CD4-positive, alpha-beta T cell treated with Interleukin-15 for 1 hour (primary cell): ENCODE measurements at regions not wholly inside any gene's neighbourhood (a gene's known extent, or its start where the extent isn't known, plus 50 kb on each side); places are given as distances from the start of the nearest gene placed in this dataset.
"Not testable (repeated sequence)": the region's sequence is repeated elsewhere in the genome, so short reads cannot be mapped to it uniquely, and the experiment has no call there.

Source experiments
- DNase-seq: peaks from one replicate; pipeline ENCODE4 v3.0.0-alpha.2; 2020

GRCh38 chr5:40111036-40111435 lies 568.7 kb upstream of the PTGER4 start:
- DNase-seq: not testable (repeated sequence)

- not testable (repeated sequence) for DNase-seq
Measured at GRCh38 chr5:40108764-40109390, 570.8 kb upstream of the PTGER4 start.

- not testable (repeated sequence) for DNase-seq
Measured at GRCh38 chr5:40107786-40108185, 571.9 kb upstream of the PTGER4 start.

DNA sequence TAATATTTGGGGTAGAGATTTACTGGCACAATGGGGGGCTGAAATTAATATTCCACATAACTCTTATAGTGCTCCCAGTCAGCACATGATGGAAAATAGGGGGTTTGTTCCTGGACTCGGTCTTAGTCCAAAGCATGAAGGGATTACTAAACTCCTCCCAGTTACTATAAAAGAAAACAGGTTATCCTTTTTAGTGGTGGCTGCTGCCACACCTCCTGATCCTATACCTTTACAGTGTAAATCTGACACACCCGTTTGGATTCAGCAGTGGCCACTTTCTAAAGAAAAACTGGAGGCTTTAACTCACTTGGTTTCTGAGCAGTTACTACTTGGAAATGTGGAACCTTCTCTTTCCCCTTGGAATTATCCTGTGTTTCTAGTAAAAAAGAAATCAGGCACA lies 572.9 kb upstream of the PTGER4 start:
- no peak for DNase-seq

DNA sequence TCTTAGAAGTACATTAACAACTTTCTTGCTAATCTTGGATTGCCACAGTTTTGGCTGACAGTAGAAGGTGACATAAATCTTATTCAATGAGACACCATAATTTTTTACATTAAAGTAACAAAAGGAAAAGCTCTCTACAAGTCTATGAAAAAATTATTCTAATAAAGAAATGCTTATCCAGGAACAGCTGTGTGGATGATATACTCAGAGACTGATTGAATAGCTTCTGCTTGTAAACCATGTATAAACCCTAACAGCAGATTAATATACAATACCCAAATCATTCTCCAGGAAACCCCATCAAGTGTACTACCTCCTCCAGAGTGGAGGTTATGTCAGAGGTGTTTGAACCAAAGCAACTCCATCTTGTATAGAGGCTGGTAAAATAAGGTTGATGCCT lies 581.4 kb upstream of the PTGER4 start:
- no peak for DNase-seq

DNA sequence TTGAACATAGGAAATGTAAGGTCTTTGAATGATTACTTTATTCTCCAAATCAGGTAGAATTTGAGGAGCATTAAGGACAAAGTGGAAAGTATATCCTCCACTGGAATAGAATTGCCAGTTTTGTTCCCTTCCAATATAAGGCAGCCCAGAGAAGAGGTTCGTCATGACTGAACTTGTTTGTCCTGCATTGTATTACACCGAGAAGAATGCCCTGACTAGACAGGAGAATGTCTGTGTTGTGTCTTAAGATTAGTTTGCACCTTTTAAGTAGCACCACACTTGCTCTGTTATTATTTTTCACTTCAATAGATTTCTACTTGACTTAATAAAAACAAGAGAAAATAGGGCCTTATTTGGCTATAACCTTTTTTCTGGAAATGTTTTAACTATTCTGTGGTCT lies 586.2 kb upstream of the PTGER4 start:
- DNase-seq: no peak

- no peak for DNase-seq
Measured at GRCh38 chr5:40089269-40089668, 590.4 kb upstream of the PTGER4 start.

- no peak for DNase-seq
Measured at GRCh38 chr5:40084614-40085013, 595.1 kb upstream of the PTGER4 start.

- no peak for DNase-seq
Measured at GRCh38 chr5:40082313-40082712, 597.4 kb upstream of the PTGER4 start.

DNA sequence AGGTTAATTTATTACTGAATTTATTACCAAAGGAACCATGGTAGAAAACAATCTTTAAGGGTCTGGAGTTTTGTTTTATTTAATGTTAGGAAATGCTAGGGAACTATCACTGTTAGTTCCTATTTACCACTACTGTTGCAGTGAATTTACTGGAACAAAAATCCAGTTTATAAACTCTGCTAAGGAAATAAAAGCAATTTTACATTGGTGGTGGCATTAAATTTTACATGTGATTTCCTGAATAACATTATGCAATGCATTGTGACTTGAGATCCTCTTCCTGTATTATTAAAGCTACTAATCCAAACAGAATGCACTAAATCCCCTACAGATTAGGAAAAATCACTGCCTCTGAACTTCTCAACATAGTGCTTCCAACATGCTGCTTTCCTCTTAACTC lies 599.5 kb upstream of the PTGER4 start:
- no peak for DNase-seq

DNA sequence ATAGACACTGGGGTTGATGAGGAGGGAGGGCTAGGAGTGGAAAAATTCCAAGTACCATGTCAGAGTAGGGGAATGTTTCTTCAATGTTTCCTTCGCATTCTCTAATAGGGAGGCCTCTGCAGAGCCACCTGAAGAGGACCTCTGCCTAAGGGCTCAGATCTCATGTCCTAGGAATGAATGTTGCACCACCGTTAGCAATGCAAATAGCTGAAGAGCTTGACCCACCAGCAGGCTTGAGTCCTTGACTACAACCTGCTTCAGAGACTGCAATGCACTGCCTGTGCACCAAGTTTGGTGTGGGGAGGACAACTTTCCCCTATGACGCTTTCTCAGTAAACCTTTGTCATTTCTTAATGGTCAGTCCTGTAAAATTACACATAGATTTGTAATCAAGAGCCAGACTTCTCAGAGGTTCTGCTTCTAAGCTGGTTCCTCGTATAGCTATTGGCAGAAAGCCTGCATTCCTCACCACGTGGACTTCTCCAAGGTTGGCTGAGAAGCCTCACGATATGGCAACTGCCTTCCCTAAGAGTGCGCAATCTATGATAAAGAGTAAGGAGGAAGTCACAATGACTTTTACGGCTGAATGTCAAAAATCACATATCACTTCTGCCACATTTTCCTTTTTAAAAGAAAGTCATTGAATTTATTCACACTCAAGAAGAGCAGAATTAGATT lies 600.7 kb upstream of the PTGER4 start:
- no peak for DNase-seq

DNA sequence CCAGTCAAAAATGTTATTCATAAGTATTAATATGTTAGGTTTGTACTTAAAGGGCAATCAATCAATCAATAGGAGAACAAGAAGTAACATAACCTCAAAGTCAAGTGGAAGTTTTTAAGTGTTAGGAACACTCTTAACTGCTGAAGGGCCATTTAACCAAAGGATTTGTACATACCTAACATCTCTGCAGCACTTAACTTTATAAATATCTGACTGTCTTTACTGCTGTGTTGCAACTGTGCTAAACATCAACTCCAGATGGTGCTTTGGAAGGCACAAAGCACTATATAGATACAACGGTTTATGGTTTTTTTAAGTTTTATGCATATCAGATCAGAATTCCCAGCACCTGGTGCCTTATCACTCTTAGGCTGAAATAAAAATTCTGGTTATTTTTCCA lies 604.9 kb upstream of the PTGER4 start:
- no peak for DNase-seq

- no peak for DNase-seq
Measured at GRCh38 chr5:40073927-40074326, 605.8 kb upstream of the PTGER4 start.

GRCh38 chr5:40071870-40072269 lies 607.8 kb upstream of the PTGER4 start:
- DNase-seq: no peak

- no peak for DNase-seq
Measured at GRCh38 chr5:40066616-40067015, 613.1 kb upstream of the PTGER4 start.

GRCh38 chr5:40052808-40053207 lies 626.9 kb upstream of the PTGER4 start:
- no peak for DNase-seq

DNA sequence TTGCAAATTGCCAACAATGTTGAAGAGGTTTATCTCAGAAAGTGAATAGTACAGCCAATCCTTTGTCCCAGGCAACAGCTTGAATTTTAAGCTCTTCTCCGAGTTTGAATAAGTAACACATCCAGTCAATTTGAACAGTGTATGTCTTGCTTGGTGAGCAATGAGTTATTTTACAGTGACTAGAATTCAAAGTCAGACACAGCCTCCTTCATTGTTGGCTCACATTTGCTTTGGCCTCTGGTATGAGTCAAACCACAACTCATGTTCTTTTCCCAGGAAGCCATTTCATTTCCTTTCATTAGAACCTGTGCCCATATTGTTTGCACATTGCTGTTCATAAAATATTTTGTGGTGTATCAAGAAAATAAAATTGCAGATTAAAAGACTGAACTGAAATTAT lies 622.0 kb upstream of the DAB2 start:
- DNase-seq: no peak

GRCh38 chr5:40045429-40045828 lies 620.6 kb upstream of the DAB2 start:
- DNase-seq: no peak

GRCh38 chr5:40043916-40044315 lies 619.1 kb upstream of the DAB2 start:
- DNase-seq: no peak

- DNase-seq: no peak
Measured at GRCh38 chr5:40041452-40041851, 616.7 kb upstream of the DAB2 start.

DNA sequence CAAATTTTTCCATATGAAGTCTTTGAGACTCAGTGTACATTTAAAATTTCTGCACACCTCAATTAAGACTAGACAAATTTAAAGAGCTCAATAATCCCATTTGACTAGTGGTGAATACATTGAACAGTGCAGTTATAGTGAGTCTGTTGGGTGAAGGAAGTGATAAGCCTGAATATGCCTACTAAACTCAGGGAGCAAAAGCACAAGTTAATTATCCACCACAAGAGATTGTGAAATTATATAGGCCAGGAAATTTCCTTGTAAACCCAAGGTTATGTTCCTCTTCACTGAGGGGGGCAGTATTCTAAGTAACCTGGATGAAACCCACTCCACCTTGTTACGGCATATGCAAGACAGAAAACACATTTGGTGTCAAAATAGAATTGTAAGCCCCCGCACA lies 612.9 kb upstream of the DAB2 start:
- no peak for DNase-seq

DNA sequence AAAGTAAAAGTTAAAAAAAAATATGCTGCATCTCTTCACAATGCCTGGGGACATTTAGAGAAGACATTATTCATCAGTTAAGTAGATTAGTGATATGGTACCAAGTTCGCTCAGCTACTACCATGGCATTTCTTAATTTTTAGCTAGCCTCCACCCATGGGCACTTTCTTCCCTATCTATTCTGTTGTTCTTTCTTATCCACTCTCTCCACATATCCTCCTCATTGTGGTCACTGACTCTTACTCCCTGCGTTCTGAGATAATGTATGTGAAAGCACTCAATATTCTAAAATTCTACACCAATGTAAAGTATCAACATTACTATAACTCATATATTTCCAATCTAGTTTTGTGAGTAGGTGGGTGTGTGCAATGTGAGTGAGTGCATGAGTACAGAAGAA lies 609.7 kb upstream of the DAB2 start:
- DNase-seq: no peak

- peak; percentile 84 for DNase-seq
Measured at GRCh38 chr5:40033411-40033810, 608.6 kb upstream of the DAB2 start.

- DNase-seq: no peak
Measured at GRCh38 chr5:40033009-40033408, 608.2 kb upstream of the DAB2 start.

DNA sequence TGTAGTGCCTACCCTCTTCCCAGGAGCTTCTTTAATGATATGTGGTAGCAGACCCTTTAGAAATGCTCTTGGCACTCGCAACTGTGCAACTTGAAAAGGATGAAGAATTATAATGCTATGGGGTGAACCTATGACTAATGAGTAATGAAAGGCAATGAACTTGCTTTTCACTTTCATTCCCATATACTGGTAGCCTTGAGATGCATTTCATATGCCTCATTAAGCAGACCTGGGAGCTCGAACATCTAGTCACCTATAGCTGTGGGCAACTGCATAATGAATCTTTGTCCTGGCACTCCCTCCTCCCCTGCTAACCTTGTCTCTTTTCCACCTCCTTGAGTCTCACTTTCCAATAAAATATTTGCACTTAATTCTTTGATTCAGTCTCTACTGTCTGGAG lies 605.9 kb upstream of the DAB2 start:
- no peak for DNase-seq
